ENCODE measurements at regions not wholly inside any gene's neighbourhood (a gene's known extent, or its start where the extent isn't known, plus 50 kb on each side); places are given as distances from the start of the nearest gene placed in this dataset.

GRCh38 chr5:136743052-136743451 lies 377.7 kb upstream of the TRPC7 start:
- ChIA-PET POLR2A (ENCODE audit: unreplicated experiment) (no interaction called here), CTCF (no interaction called here)
- Histone ChIP-seq H2BK120ac (ENCODE audit: low read depth, low read length) (no peak overlapping the region), H3K79me1 (ENCODE audit: low read depth in 1 of 2, low read length in 2 of 2) (no peaks in the 10 kb centered on the region), H3K56ac (ENCODE audit: extremely low read depth, insufficient read depth, low read length) (no peak overlapping the region), H2BK20ac (ENCODE audit: low read depth, low read length) (no peak overlapping the region), H4K20me1 (ENCODE audit: insufficient read depth, low read length) (no peaks in the 10 kb centered on the region), H3K4me3 (ENCODE audit: insufficient read depth, low read depth, low read length) (no peak overlapping the region), H3K14ac (replicated peaks; ENCODE audit: low read depth, low read length) (no peak overlapping the region), H3K27ac (ENCODE audit: insufficient read depth, low read length) (no peak overlapping the region), H4K91ac (ENCODE audit: insufficient read depth, low read depth, low read length) (no peak overlapping the region), H3K9me1 (ENCODE audit: insufficient read depth, low read length) (no peaks in the 10 kb centered on the region), H3K23ac (ENCODE audit: low read depth, low read length) (no peak overlapping the region), H3K4ac (ENCODE audit: low read depth, low read length) (no peak overlapping the region), H4K5ac (ENCODE audit: low read depth, low read length) (no peak overlapping the region), H3K36me3 (ENCODE audit: control insufficient read depth, insufficient read depth, low read length) (no peaks in the 10 kb centered on the region), H2AK9ac (replicated peaks; ENCODE audit: low read depth, low read length, poor library complexity) (no peak overlapping the region), H2AFZ (replicated peaks; ENCODE audit: low read length, poor library complexity) (no peak overlapping the region), H3K4me1 (ENCODE audit: control insufficient read depth, insufficient read depth, low read length) (no peaks in the 10 kb centered on the region), H4K8ac (ENCODE audit: low read depth in 2 of 2, low read length in 2 of 2) (no peak overlapping the region), H3K9me3 (ENCODE audit: control insufficient read depth, insufficient read depth, low read length) (peaks cover 5% of the 10 kb centered on the region), H2AK5ac (ENCODE audit: low read depth, low read length) (no peak overlapping the region), H2BK15ac (ENCODE audit: low read depth, low read length) (no peak overlapping the region), H3K18ac (ENCODE audit: low read depth, low read length) (no peak overlapping the region), H3K27me3 (ENCODE audit: control insufficient read depth, insufficient read depth, low read length) (no peaks in the 10 kb centered on the region), H3K9ac (ENCODE audit: low read depth, low read length) (no peak overlapping the region), H2BK5ac (ENCODE audit: low read depth, low read length, poor library complexity, severe bottlenecking) (no peak overlapping the region), H3K4me2 (ENCODE audit: low read depth, low read length) (no peak overlapping the region)
- no peak for TF ChIP-seq SMC3 (IDR thresholded peaks at IDR 0.05; ENCODE audit: low read depth, low read length)
- no peak for TF ChIP-seq CEBPB (IDR thresholded peaks at IDR 0.05; ENCODE audit: low read depth, low read length)
- TF ChIP-seq BHLHE40 (IDR thresholded peaks at IDR 0.05; ENCODE audit: low read depth, low read length): no peak
- no peak for TF ChIP-seq USF2 (IDR thresholded peaks at IDR 0.05; ENCODE audit: low read depth, low read length)
- TF ChIP-seq NFE2L2 (IDR thresholded peaks at IDR 0.05; ENCODE audit: low read depth, low read length): no peak
- TF ChIP-seq MAZ (IDR thresholded peaks at IDR 0.05; ENCODE audit: borderline replicate concordance, low read depth, low read length): no peak
- TF ChIP-seq MXI1 (IDR thresholded peaks at IDR 0.05; ENCODE audit: borderline replicate concordance, low read depth, low read length): no peak
- TF ChIP-seq POLR2A (IDR thresholded peaks at IDR 0.05; ENCODE audit: low read depth, low read length): no peak
- TF ChIP-seq CHD1 (IDR thresholded peaks at IDR 0.05; ENCODE audit: low read depth, low read length): no peak
- TF ChIP-seq RCOR1 (IDR thresholded peaks at IDR 0.05; ENCODE audit: insufficient replicate concordance, low read length): no peak
- TF ChIP-seq RAD21 (IDR thresholded peaks at IDR 0.05; ENCODE audit: low read length): no peak
- no peak for TF ChIP-seq MAFK (IDR thresholded peaks at IDR 0.05; ENCODE audit: low read depth, low read length)
- no peak for TF ChIP-seq ELK1 (IDR thresholded peaks at IDR 0.05; ENCODE audit: borderline replicate concordance, low read depth, low read length)
- no peak for TF ChIP-seq RFX5 (IDR thresholded peaks at IDR 0.05; ENCODE audit: low read depth, low read length)
- TF ChIP-seq, protein P1, sequence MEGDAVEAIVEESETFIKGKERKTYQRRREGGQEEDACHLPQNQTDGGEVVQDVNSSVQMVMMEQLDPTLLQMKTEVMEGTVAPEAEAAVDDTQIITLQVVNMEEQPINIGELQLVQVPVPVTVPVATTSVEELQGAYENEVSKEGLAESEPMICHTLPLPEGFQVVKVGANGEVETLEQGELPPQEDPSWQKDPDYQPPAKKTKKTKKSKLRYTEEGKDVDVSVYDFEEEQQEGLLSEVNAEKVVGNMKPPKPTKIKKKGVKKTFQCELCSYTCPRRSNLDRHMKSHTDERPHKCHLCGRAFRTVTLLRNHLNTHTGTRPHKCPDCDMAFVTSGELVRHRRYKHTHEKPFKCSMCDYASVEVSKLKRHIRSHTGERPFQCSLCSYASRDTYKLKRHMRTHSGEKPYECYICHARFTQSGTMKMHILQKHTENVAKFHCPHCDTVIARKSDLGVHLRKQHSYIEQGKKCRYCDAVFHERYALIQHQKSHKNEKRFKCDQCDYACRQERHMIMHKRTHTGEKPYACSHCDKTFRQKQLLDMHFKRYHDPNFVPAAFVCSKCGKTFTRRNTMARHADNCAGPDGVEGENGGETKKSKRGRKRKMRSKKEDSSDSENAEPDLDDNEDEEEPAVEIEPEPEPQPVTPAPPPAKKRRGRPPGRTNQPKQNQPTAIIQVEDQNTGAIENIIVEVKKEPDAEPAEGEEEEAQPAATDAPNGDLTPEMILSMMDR (conservative IDR thresholded peaks at IDR 0.05; ENCODE audit: low read depth, low read length): no peak
- no peak for TF ChIP-seq FOS (IDR thresholded peaks at IDR 0.05; ENCODE audit: low read depth, low read length)
- DNase-seq (no peak), ATAC-seq (ENCODE audit: low read depth) (no peak)
- no CpG with 5 or more reads among the region's 1 CpG for WGBS, 2 experiments (ENCODE audit: extremely low coverage in 2 of 2, insufficient read length in 1 of 2)
- BruUV-seq (replicated peaks): no TSS peak
- intact Hi-C loops (cut with micrococcal nuclease): no loop called here
- dilution Hi-C loops (cut with HindIII; ENCODE audit: low sequenced_read_pairs, unreplicated experiment): no loop called here
- in situ Hi-C loops (cut with MboI; ENCODE audit: low sequenced_read_pairs): no loop called here

All from IMR-90 (cell line).